HepG2 (cell line): ENCODE measurements at regions not wholly inside any gene's neighbourhood (a gene's known extent, or its start where the extent isn't known, plus 50 kb on each side); places are given as distances from the start of the nearest gene placed in this dataset.

ENCODE experiments used
- BRD4 ChIP-seq: sonication (generic); formaldehyde crosslinking; IDR thresholded peaks from 2 replicates; pipeline ENCODE4 v1.4.0; 2020; ENCODE audit warnings: missing genetic modification reagents
- CTCF ChIP-seq: sonication (generic); formaldehyde crosslinking; IDR thresholded peaks from 2 replicates; pipeline ENCODE4 v1.5.0; 2020; ENCODE audit warnings: mild to moderate bottlenecking, missing genetic modification reagents, moderate library complexity
- FOXA1 ChIP-seq, 2 experiments: fragments of 450-650 bp in 1 of 2; sonication (generic) in 1 of 2; formaldehyde crosslinking in 1 of 2; IDR thresholded peaks; 2 replicates each; pipeline versions ENCODE4 v1.4.0 to v1.6.1; 2016 to 2020; ENCODE audit warnings: missing genetic modification reagents in 1 of 2
- JUNB ChIP-seq: sonication (generic); formaldehyde crosslinking; IDR thresholded peaks from 2 replicates; pipeline ENCODE4 v1.8.0; 2022; ENCODE audit warnings: missing genetic modification reagents, mild to moderate bottlenecking, borderline replicate concordance
- KDM4B ChIP-seq: sonication (generic); formaldehyde crosslinking; IDR thresholded peaks from 2 replicates; pipeline ENCODE4 v1.4.0; 2020; ENCODE audit warnings: missing genetic modification reagents
- POLR2A ChIP-seq, 2 experiments: IDR thresholded peaks; 2 replicates each; pipeline ENCODE4 v1.6.1; 2011; ENCODE audit warnings: low read depth in 2 of 2, low read length in 2 of 2, mild to moderate bottlenecking in 1 of 2, moderate library complexity in 1 of 2; ENCODE audit not compliant: insufficient read depth in 1 of 2
- RXRA ChIP-seq: sonication (generic); formaldehyde crosslinking; IDR thresholded peaks from 2 replicates; pipeline ENCODE4 v1.5.1; 2020; ENCODE audit warnings: missing genetic modification reagents
- ZMAT3 ChIP-seq: sonication (generic); formaldehyde crosslinking; conservative IDR thresholded peaks from 2 replicates; pipeline ENCODE4 v1.7.0; 2021; ENCODE audit warnings: missing genetic modification reagents
- ZNF597 ChIP-seq: sonication (generic); formaldehyde crosslinking; IDR thresholded peaks from 2 replicates; pipeline ENCODE4 v1.5.0; 2020; ENCODE audit warnings: missing genetic modification reagents

- TF ChIP-seq CTCF (CRISPR knock-in tag): no peak
- no peak for TF ChIP-seq ZNF597
- TF ChIP-seq RXRA: no peak
- no peak for TF ChIP-seq KDM4B (CRISPR knock-in tag)
- TF ChIP-seq FOXA1 (IDR thresholded peaks at IDR 0.05): no peak
- no peak for TF ChIP-seq FOXA1 (CRISPR knock-in tag; IDR thresholded peaks at IDR 0.05)
- no peak for TF ChIP-seq BRD4
- TF ChIP-seq ZMAT3 (CRISPR knock-in tag): no peak
- no peak for TF ChIP-seq POLR2A (IDR thresholded peaks at IDR 0.05; ENCODE audit: insufficient read depth in 1 of 2, low read depth in 2 of 2, low read length in 2 of 2)
- TF ChIP-seq JUNB (CRISPR knock-in tag): no peak
Observed at GRCh38 chr7:86454753-86455152, 189.0 kb upstream of the GRM3 start.
